ENCODE measurements at regions not wholly inside any gene's neighbourhood (a gene's known extent, or its start where the extent isn't known, plus 50 kb on each side); places are given as distances from the start of the nearest gene placed in this dataset.

DNA sequence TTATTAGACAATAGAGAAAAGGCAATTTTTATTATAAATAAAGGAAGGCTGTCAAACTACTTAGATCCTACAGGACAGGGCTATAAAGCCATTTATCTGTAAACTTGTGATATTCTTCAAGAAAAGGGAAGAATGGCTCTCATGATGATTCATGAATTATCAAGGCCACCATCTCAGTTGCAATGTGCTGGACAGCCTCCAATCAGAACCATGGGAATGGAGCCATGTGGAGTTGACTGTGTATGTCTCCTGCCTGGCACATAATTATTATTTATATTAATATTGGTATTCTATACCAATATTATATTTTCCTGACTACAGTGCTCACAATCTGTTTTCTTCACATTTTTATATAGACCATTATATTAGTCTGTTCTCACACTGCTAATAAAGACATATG is 560.5 kb upstream of the MIR17HG start:
- TF ChIP-seq, protein P1, sequence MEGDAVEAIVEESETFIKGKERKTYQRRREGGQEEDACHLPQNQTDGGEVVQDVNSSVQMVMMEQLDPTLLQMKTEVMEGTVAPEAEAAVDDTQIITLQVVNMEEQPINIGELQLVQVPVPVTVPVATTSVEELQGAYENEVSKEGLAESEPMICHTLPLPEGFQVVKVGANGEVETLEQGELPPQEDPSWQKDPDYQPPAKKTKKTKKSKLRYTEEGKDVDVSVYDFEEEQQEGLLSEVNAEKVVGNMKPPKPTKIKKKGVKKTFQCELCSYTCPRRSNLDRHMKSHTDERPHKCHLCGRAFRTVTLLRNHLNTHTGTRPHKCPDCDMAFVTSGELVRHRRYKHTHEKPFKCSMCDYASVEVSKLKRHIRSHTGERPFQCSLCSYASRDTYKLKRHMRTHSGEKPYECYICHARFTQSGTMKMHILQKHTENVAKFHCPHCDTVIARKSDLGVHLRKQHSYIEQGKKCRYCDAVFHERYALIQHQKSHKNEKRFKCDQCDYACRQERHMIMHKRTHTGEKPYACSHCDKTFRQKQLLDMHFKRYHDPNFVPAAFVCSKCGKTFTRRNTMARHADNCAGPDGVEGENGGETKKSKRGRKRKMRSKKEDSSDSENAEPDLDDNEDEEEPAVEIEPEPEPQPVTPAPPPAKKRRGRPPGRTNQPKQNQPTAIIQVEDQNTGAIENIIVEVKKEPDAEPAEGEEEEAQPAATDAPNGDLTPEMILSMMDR (conservative IDR thresholded peaks at IDR 0.05; ENCODE audit: low read depth in 2 of 2), result no peak
- TF ChIP-seq POLR2AphosphoS5 (IDR thresholded peaks at IDR 0.05; ENCODE audit: low read depth) (no peak), CREB1 (CRISPR knock-in tag; IDR thresholded peaks at IDR 0.05; ENCODE audit: low read depth) (no peak), EZH2phosphoT487 (IDR thresholded peaks at IDR 0.05; ENCODE audit: unreplicated experiment) (no peak), EZH2 (IDR thresholded peaks at IDR 0.05; ENCODE audit: low read depth, unreplicated experiment) (no peak), STAT1 (IDR thresholded peaks at IDR 0.05; ENCODE audit: unreplicated experiment) (no peak)
- TF ChIP-seq, protein P2, sequence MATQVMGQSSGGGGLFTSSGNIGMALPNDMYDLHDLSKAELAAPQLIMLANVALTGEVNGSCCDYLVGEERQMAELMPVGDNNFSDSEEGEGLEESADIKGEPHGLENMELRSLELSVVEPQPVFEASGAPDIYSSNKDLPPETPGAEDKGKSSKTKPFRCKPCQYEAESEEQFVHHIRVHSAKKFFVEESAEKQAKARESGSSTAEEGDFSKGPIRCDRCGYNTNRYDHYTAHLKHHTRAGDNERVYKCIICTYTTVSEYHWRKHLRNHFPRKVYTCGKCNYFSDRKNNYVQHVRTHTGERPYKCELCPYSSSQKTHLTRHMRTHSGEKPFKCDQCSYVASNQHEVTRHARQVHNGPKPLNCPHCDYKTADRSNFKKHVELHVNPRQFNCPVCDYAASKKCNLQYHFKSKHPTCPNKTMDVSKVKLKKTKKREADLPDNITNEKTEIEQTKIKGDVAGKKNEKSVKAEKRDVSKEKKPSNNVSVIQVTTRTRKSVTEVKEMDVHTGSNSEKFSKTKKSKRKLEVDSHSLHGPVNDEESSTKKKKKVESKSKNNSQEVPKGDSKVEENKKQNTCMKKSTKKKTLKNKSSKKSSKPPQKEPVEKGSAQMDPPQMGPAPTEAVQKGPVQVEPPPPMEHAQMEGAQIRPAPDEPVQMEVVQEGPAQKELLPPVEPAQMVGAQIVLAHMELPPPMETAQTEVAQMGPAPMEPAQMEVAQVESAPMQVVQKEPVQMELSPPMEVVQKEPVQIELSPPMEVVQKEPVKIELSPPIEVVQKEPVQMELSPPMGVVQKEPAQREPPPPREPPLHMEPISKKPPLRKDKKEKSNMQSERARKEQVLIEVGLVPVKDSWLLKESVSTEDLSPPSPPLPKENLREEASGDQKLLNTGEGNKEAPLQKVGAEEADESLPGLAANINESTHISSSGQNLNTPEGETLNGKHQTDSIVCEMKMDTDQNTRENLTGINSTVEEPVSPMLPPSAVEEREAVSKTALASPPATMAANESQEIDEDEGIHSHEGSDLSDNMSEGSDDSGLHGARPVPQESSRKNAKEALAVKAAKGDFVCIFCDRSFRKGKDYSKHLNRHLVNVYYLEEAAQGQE (IDR thresholded peaks at IDR 0.05; ENCODE audit: unreplicated experiment), result no peak
- TF ChIP-seq, protein P3, sequence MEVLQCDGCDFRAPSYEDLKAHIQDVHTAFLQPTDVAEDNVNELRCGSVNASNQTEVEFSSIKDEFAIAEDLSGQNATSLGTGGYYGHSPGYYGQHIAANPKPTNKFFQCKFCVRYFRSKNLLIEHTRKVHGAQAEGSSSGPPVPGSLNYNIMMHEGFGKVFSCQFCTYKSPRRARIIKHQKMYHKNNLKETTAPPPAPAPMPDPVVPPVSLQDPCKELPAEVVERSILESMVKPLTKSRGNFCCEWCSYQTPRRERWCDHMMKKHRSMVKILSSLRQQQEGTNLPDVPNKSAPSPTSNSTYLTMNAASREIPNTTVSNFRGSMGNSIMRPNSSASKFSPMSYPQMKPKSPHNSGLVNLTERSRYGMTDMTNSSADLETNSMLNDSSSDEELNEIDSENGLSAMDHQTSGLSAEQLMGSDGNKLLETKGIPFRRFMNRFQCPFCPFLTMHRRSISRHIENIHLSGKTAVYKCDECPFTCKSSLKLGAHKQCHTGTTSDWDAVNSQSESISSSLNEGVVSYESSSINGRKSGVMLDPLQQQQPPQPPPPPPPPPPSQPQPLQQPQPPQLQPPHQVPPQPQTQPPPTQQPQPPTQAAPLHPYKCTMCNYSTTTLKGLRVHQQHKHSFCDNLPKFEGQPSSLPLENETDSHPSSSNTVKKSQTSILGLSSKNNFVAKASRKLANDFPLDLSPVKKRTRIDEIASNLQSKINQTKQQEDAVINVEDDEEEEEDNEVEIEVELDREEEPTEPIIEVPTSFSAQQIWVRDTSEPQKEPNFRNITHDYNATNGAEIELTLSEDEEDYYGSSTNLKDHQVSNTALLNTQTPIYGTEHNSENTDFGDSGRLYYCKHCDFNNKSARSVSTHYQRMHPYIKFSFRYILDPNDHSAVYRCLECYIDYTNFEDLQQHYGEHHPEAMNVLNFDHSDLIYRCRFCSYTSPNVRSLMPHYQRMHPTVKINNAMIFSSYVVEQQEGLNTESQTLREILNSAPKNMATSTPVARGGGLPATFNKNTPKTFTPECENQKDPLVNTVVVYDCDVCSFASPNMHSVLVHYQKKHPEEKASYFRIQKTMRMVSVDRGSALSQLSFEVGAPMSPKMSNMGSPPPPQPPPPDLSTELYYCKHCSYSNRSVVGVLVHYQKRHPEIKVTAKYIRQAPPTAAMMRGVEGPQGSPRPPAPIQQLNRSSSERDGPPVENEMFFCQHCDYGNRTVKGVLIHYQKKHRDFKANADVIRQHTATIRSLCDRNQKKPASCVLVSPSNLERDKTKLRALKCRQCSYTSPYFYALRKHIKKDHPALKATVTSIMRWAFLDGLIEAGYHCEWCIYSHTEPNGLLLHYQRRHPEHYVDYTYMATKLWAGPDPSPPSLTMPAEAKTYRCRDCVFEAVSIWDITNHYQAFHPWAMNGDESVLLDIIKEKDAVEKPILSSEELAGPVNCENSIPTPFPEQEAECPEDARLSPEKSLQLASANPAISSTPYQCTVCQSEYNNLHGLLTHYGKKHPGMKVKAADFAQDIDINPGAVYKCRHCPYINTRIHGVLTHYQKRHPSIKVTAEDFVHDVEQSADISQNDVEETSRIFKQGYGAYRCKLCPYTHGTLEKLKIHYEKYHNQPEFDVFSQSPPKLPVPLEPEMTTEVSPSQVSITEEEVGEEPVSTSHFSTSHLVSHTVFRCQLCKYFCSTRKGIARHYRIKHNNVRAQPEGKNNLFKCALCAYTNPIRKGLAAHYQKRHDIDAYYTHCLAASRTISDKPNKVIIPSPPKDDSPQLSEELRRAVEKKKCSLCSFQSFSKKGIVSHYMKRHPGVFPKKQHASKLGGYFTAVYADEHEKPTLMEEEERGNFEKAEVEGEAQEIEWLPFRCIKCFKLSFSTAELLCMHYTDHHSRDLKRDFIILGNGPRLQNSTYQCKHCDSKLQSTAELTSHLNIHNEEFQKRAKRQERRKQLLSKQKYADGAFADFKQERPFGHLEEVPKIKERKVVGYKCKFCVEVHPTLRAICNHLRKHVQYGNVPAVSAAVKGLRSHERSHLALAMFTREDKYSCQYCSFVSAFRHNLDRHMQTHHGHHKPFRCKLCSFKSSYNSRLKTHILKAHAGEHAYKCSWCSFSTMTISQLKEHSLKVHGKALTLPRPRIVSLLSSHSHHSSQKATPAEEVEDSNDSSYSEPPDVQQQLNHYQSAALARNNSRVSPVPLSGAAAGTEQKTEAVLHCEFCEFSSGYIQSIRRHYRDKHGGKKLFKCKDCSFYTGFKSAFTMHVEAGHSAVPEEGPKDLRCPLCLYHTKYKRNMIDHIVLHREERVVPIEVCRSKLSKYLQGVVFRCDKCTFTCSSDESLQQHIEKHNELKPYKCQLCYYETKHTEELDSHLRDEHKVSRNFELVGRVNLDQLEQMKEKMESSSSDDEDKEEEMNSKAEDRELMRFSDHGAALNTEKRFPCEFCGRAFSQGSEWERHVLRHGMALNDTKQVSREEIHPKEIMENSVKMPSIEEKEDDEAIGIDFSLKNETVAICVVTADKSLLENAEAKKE (CRISPR knock-in tag; IDR thresholded peaks at IDR 0.05), result no peak

Data from GM23338 (cell line).